Pancreas (tissue), 10 donors: ENCODE measurements at regions not wholly inside any gene's neighbourhood (a gene's known extent, or its start where the extent isn't known, plus 50 kb on each side); places are given as distances from the start of the nearest gene placed in this dataset.

Source experiments
- ATAC-seq, 4 donors: fragments of 200-7000 bp; cut with Tn5 transposase; one replicate each; pipeline versions ENCODE4 v1.8.0 to v1.9.1; 2020; ENCODE audit warnings: mild to moderate bottlenecking in 4 of 4, moderate library complexity in 4 of 4
- DNase-seq, 6 donors: peaks; one replicate each; pipeline ENCODE4 v3.0.0-alpha.2; 2020
- FAIRE-seq: peaks from 2 replicates; lab custom pipeline; 2012; peaks lifted over from hg19 to GRCh38; lab: Jason Lieb, UNC
- H3K27ac ChIP-seq, 4 donors: fragments of 200-600 bp; sonication (generic); 1 replicate in 3 of 4; 2 replicates in 1 of 4; pipeline versions ENCODE4 v1.5.0 to v1.8.0; 2020
- H3K27me3 ChIP-seq, 4 donors: fragments of 200-600 bp; one replicate each; pipeline ENCODE4 v1.8.0; 2021
- H3K36me3 ChIP-seq, 3 donors: fragments of 200-600 bp; sonication (generic) in 1 of 3; one replicate each; pipeline versions ENCODE4 v1.5.0 to v1.8.0; 2020 to 2021
- H3K4me1 ChIP-seq, 3 donors: fragments of 200-600 bp; one replicate each; pipeline ENCODE4 v1.8.0; 2021
- H3K4me3 ChIP-seq, 4 donors: fragments of 200-600 bp; sonication (generic) in 2 of 4; one replicate each; pipeline versions ENCODE4 v1.5.0 to v1.8.0; 2020 to 2021
- H3K9me3 ChIP-seq, 4 donors: fragments of 200-600 bp; one replicate each; pipeline ENCODE4 v1.8.0; 2021
- CTCF ChIP-seq, 4 donors: fragments of 200-600 bp; sonication (generic) in 3 of 4; IDR thresholded peaks; one replicate each; pipeline versions ENCODE4 v1.5.0 to v1.8.0; 2021; ENCODE audit warnings: antibody characterized with exemption in 4 of 4
- WGBS, 2 donors: extraction: QIAGEN DNeasy Blood & Tissue Kit; methylation state at CpG; one replicate each; pipeline ENCODE4 v1.1.7; 2013; 5-methylcytosine and 5-hydroxymethylcytosine counted together
- intact Hi-C, 3 donors: fragments of 100-400 bp; cut with DNase I; formaldehyde crosslinking; loops; one replicate each; pipeline versions ENCODE4 v1.11.1 to v1.14.2; 2022
- donor health status: healthy with polysubstance abuse.
- donor health status: DM: no; HTN: no; CAD: no; lungs with moderate emphysema.
- donor health status: DM: no; HTN: no; CAD: no.
- donor health status: control.
- donor health status: control.
- donor health status: Bipolar disorder and iron deficiency.
- donor health status: DM: yes; HTN: yes; CAD: no.
- donor health status: DM: no; HTN: no; CAD: no.
- donor health status: DM: no; HTN: no; CAD: no.
- donor health status: DM: yes; HTN: yes; CAD: no.

GRCh38 chr3:64355401-64355807 is 130.1 kb upstream of the PRICKLE2 start:
- Histone ChIP-seq H3K4me1 (peaks cover 0 to 9% (median 0%) of the 10 kb centered on the region in 3 donors), H3K36me3 (no peaks in the 10 kb centered on the region), H3K27ac (no peak overlapping the region), H3K9me3 (no peaks in the 10 kb centered on the region), H3K4me3 (no peak overlapping the region), H3K27me3 (no peaks in the 10 kb centered on the region)
- ATAC-seq (peak in 3 of 4 donors; percentile 60 to 66 (median 61)), FAIRE-seq (no peak), DNase-seq (peak in 1 of 6 donors; percentile 6)
- WGBS, 2 donors = 73 to 77% methylated on average over 3 of the region's 3 CpGs
- no peak for TF ChIP-seq CTCF (IDR thresholded peaks at IDR 0.05)
- intact Hi-C loops = no loop called here

- Histone ChIP-seq H3K36me3 (no peaks in the 10 kb centered on the region), H3K27ac (no peak overlapping the region), H3K27me3 (no peaks in the 10 kb centered on the region), H3K4me1 (peaks cover 0 to 9% (median 0%) of the 10 kb centered on the region in 3 donors), H3K4me3 (no peak overlapping the region), H3K9me3 (no peaks in the 10 kb centered on the region)
- no peak for TF ChIP-seq CTCF (IDR thresholded peaks at IDR 0.05)
- ATAC-seq (no peak), FAIRE-seq (no peak), DNase-seq (no peak)
- WGBS, 2 donors = 84 to 87% methylated on average over 5 of the region's 5 CpGs
- intact Hi-C loops = no loop called here
Observed at GRCh38 chr3:64354956-64355355, 129.7 kb upstream of the PRICKLE2 start.

GRCh38 chr3:64354221-64354620 is 129.0 kb upstream of the PRICKLE2 start:
- FAIRE-seq (no peak), DNase-seq (no peak), ATAC-seq (no peak)
- no peaks in the 10 kb centered on the region for H3K27me3 ChIP-seq
- peaks cover 0 to 9% (median 0%) of the 10 kb centered on the region in 3 donors for H3K4me1 ChIP-seq
- no peaks in the 10 kb centered on the region for H3K36me3 ChIP-seq
- 92 to 97% methylated on average over 5 of the region's 5 CpGs for WGBS, 2 donors
- H3K9me3 ChIP-seq = no peaks in the 10 kb centered on the region
- no peak for TF ChIP-seq CTCF (IDR thresholded peaks at IDR 0.05)
- intact Hi-C loops = no loop called here
- H3K4me3 ChIP-seq = no peak overlapping the region
- H3K27ac ChIP-seq = no peak overlapping the region

- Histone ChIP-seq H3K4me1 (peaks cover 0 to 9% (median 0%) of the 10 kb centered on the region in 3 donors), H3K9me3 (no peaks in the 10 kb centered on the region), H3K27ac (no peak overlapping the region), H3K36me3 (no peaks in the 10 kb centered on the region), H3K4me3 (no peak overlapping the region), H3K27me3 (no peaks in the 10 kb centered on the region)
- WGBS, 2 donors = 63 to 68% methylated on average over 6 of the region's 6 CpGs
- intact Hi-C loops = no loop called here
- ATAC-seq (peak in 2 of 4 donors; percentile 28 to 46), DNase-seq (no peak), FAIRE-seq (no peak)
- no peak for TF ChIP-seq CTCF (IDR thresholded peaks at IDR 0.05)
Observed at GRCh38 chr3:64353226-64353625, 128.0 kb upstream of the PRICKLE2 start.

- Histone ChIP-seq H3K27me3 (no peaks in the 10 kb centered on the region), H3K36me3 (no peaks in the 10 kb centered on the region), H3K4me1 (peaks cover 0 to 9% (median 0%) of the 10 kb centered on the region in 3 donors), H3K27ac (no peak overlapping the region), H3K9me3 (no peaks in the 10 kb centered on the region), H3K4me3 (no peak overlapping the region)
- 91% methylated on average over 1 of the region's 1 CpG for WGBS, 2 donors
- ATAC-seq (peak in 1 of 4 donors; percentile 21), FAIRE-seq (no peak), DNase-seq (no peak)
- intact Hi-C loops = no loop called here
- TF ChIP-seq CTCF (IDR thresholded peaks at IDR 0.05) = no peak
Observed at GRCh38 chr3:64352639-64352992, 127.3 kb upstream of the PRICKLE2 start.
